ENCODE measurements at regions not wholly inside any gene's neighbourhood (a gene's known extent, or its start where the extent isn't known, plus 50 kb on each side); places are given as distances from the start of the nearest gene placed in this dataset.

DNA sequence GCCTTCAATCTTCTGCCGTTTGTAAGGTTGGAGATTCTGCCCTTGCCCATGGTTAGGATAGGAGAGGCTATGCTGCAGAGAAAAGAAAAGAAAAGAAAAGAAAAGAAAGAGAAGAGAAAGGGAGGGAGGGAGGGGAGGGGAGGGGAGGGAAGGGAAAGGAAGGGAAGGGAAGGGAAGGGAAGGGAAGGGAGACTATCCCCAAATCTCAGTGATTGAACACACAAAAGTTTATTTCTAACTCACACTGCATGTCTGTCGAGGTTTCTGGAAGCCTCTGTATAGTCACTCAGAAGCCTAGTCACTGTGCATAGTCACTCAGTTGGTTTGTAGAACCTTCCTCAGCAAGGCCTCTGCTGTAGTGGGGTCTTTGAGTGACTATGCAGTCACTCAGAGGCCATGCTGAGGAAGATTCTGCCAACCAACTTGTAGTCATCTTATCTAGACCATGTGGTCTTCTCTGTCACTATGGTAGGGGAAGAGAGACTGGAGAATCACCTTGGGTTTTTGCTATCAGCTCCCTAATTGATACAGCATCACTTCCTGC is 52.3 kb upstream of the ABCC9 start:
- TF ChIP-seq EZH2phosphoT487 (IDR thresholded peaks at IDR 0.05; ENCODE audit: borderline replicate concordance, low read length) = no peak
- TF ChIP-seq, protein P1, sequence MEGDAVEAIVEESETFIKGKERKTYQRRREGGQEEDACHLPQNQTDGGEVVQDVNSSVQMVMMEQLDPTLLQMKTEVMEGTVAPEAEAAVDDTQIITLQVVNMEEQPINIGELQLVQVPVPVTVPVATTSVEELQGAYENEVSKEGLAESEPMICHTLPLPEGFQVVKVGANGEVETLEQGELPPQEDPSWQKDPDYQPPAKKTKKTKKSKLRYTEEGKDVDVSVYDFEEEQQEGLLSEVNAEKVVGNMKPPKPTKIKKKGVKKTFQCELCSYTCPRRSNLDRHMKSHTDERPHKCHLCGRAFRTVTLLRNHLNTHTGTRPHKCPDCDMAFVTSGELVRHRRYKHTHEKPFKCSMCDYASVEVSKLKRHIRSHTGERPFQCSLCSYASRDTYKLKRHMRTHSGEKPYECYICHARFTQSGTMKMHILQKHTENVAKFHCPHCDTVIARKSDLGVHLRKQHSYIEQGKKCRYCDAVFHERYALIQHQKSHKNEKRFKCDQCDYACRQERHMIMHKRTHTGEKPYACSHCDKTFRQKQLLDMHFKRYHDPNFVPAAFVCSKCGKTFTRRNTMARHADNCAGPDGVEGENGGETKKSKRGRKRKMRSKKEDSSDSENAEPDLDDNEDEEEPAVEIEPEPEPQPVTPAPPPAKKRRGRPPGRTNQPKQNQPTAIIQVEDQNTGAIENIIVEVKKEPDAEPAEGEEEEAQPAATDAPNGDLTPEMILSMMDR (conservative IDR thresholded peaks at IDR 0.05; ENCODE audit: low read depth, low read length) = no peak

All from PC-3 (cell line).